GM12872 (cell line): ENCODE measurements at regions not wholly inside any gene's neighbourhood (a gene's known extent, or its start where the extent isn't known, plus 50 kb on each side); places are given as distances from the start of the nearest gene placed in this dataset.

Experiments
- TF ChIP-seq, protein P1 (sequence below): IDR thresholded peaks from 3 replicates; pipeline ENCODE4 v1.5.1; 2011; ENCODE audit warnings: low read depth, mild to moderate bottlenecking, low read length, moderate library complexity; ENCODE audit not compliant: insufficient read depth

DNA sequence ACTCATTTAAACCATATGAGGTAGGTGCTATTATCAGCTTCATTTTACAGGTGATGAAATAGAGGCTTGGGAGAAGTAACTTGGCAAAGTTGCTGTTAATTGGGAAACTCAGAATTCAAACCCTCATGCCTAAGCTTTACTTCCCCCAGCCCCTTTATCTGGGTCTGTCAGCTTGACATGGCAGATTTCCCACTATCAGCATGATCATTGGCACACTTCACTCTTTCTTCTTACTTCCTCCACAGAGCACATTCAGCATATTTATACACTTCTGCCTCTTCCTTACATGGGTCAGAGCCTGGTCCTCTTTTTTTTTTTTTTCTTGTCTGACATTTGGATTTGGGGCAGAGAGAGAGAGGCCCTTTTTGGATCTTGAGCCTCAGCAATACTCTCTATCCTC lies 56.5 kb upstream of the ARX start:
- TF ChIP-seq, protein P1, sequence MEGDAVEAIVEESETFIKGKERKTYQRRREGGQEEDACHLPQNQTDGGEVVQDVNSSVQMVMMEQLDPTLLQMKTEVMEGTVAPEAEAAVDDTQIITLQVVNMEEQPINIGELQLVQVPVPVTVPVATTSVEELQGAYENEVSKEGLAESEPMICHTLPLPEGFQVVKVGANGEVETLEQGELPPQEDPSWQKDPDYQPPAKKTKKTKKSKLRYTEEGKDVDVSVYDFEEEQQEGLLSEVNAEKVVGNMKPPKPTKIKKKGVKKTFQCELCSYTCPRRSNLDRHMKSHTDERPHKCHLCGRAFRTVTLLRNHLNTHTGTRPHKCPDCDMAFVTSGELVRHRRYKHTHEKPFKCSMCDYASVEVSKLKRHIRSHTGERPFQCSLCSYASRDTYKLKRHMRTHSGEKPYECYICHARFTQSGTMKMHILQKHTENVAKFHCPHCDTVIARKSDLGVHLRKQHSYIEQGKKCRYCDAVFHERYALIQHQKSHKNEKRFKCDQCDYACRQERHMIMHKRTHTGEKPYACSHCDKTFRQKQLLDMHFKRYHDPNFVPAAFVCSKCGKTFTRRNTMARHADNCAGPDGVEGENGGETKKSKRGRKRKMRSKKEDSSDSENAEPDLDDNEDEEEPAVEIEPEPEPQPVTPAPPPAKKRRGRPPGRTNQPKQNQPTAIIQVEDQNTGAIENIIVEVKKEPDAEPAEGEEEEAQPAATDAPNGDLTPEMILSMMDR: no peak

DNA sequence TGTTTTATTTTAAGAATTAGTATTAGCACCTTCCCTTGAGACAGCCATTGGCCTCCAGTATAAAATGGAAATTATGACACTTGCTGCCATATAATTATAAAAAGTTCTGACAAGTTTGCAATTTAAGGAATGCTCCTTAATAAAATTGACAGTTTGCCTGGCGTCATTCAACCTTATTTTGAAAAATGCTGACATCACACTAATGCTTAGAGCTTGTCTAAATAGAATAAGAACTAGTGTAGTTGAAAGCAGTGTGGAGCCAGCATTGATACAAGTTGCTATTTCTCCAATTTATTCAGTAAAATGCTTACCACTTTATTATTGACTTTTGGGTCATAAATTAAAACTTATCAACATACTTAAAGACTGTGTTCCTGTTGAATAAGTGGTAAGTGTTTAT lies 54.3 kb upstream of the ARX start:
- TF ChIP-seq, protein P1: no peak

DNA sequence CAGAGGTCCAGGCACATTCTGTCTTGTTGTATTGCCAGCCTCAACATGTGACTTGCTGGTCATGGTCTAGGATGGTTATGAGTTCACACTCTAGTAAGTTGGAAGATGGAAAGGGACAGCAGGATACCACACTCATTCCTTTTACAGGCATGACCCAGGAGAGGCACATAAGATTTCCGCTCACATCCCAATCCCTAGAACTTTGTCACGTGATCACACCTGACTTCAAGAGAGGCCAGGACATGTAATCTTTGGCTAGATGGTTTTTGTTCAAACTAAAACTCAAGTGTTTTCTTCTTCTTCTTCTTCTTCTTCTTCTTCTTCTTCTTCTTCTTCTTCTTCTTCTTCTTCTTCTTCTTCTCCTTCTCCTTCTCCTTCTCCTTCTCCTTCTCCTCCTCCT lies 53.4 kb upstream of the ARX start:
- TF ChIP-seq, protein P1: no peak

GRCh38 chrX:25068340-25068739 lies 52.6 kb upstream of the ARX start:
- TF ChIP-seq, protein P1: no peak

DNA sequence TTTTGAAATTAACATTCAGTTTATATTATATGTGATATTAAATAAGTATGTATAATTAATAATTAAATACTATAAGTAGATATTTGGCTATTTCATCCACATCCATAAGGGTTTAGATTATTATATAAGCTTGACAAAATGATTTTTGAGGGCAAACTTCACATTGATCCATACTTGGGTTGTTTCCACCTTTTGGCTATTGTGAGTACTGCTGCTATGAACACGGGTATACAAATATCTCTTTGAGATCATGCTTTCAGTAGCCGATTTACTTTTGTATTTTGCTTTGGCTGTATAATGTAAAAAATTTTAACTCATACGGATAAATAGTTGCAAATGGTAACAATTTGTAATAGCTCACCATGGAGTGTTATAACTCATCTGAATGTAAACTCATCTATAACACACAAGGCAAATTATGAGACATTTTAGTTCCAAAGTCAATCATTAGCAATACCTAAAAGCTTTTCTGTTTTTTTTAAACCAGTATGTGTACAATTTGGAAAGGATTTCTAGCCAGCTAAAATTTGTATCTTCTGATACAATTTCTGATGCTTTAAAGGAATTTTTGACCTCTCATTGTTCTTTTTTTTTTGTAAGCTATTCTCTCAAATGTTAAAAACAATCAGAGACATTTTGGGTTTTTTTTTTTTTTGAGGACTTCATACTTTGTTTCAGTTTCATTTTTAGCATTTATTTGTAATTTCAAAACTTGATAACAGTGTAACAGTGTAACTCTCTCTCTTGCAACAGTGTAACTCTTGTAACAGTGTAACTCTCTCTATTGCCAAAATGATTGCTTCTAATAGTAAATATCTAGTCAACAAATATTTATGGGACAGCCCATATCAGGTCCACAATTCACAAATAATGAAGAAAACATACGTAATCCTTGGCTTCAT lies 51.8 kb upstream of the ARX start:
- TF ChIP-seq, protein P1: no peak

GRCh38 chrX:25066131-25066530 lies 50.4 kb upstream of the ARX start:
- TF ChIP-seq, protein P1: no peak
